GM04503 (cell line): ENCODE measurements at regions not wholly inside any gene's neighbourhood (a gene's known extent, or its start where the extent isn't known, plus 50 kb on each side); places are given as distances from the start of the nearest gene placed in this dataset.

Experiments
- DNase-seq: peaks from one replicate; pipeline ENCODE4 v3.0.0-alpha.2; 2012; ENCODE audit warnings: low read depth

GRCh38 chr16:54627616-54628015 lies 303.0 kb upstream of the IRX5 start:
- DNase-seq: no peak

GRCh38 chr16:54623636-54624035 lies 307.0 kb upstream of the IRX5 start:
- DNase-seq: no peak

GRCh38 chr16:54620197-54620596 lies 310.5 kb upstream of the IRX5 start:
- DNase-seq: no peak

GRCh38 chr16:54616610-54617009 lies 314.1 kb upstream of the IRX5 start:
- no peak for DNase-seq

GRCh38 chr16:54605536-54606066 lies 319.0 kb upstream of the IRX3 start:
- no peak for DNase-seq

- DNase-seq: peak; percentile 9
These were observed 316.1 kb upstream of the IRX3 start for GRCh38 chr16:54602666-54603065.

GRCh38 chr16:54597222-54597621 lies 310.6 kb upstream of the IRX3 start:
- no peak for DNase-seq

GRCh38 chr16:54595621-54596020 lies 309.0 kb upstream of the IRX3 start:
- DNase-seq: no peak

GRCh38 chr16:54594601-54595391 lies 308.2 kb upstream of the IRX3 start:
- DNase-seq: no peak

GRCh38 chr16:54591816-54592246 lies 305.2 kb upstream of the IRX3 start:
- no peak for DNase-seq

- no peak for DNase-seq
These were observed 304.2 kb upstream of the IRX3 start for GRCh38 chr16:54590836-54591235.

GRCh38 chr16:54589326-54589725 lies 302.7 kb upstream of the IRX3 start:
- no peak for DNase-seq

GRCh38 chr16:54588026-54588425 lies 301.4 kb upstream of the IRX3 start:
- DNase-seq: no peak

GRCh38 chr16:54587176-54587515 lies 300.6 kb upstream of the IRX3 start:
- DNase-seq: no peak

GRCh38 chr16:54586474-54587175 lies 300.0 kb upstream of the IRX3 start:
- no peak for DNase-seq

- DNase-seq: no peak
These were observed 299.4 kb upstream of the IRX3 start for GRCh38 chr16:54585998-54586340.

- no peak for DNase-seq
These were observed 298.8 kb upstream of the IRX3 start for GRCh38 chr16:54585094-54585997.

- no peak for DNase-seq
These were observed 297.5 kb upstream of the IRX3 start for GRCh38 chr16:54584121-54584520.

- DNase-seq: no peak
These were observed 296.2 kb upstream of the IRX3 start for GRCh38 chr16:54582631-54583250.

- no peak for DNase-seq
These were observed 292.6 kb upstream of the IRX3 start for GRCh38 chr16:54579106-54579728.

GRCh38 chr16:54577651-54578128 lies 291.1 kb upstream of the IRX3 start:
- DNase-seq: no peak
